ENCODE measurements at regions not wholly inside any gene's neighbourhood (a gene's known extent, or its start where the extent isn't known, plus 50 kb on each side); places are given as distances from the start of the nearest gene placed in this dataset.
"Not testable (repeated sequence)": the region's sequence is repeated elsewhere in the genome, so short reads cannot be mapped to it uniquely, and the experiment has no call there.

DNA sequence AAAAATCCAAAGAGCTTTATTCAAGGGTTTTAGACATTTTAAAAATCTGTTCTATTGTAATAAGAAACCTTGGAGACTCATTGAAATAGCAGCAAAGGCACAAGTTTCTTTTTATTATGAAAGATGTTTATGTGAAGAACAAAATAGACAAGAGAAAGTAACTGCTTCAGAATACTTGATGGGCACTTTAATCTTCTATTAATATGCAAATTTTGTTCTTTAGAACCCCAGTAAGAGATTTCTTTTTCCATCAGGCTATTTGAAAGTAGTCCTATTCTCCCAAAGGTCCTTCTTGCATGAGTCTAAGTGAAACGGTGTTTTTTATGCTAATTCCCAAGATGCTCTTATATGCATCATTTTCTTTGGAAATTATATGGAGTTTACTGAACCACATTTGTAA is 602.0 kb downstream of the EFNA5 start:
- no peak for DNase-seq

GRCh38 chr5:107067395-107067794 is 603.3 kb downstream of the EFNA5 start:
- DNase-seq, result peak; percentile 6

- no peak for DNase-seq
These were observed 607.2 kb downstream of the EFNA5 start for GRCh38 chr5:107063511-107063910.

DNA sequence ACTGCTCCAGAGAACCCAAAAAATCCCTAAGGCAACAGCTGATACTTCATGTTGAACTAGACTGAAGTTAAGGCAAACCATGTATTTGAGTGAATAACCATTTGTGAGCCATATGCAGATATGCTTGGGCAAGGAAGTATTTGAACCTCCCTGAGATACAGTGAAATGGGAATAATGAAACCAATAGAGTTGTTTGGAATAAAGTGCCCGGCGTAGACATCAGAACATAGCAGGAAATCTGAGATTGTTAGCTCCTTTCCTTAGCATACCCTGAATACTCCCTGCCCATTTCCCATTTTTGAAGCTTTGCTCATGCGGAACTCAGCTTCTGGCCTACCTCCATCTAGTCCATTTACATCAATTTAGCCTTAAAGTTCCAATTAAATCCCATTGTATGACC is 611.9 kb downstream of the EFNA5 start:
- DNase-seq, result no peak

GRCh38 chr5:107058235-107058634 is 612.5 kb downstream of the EFNA5 start:
- no peak for DNase-seq

DNA sequence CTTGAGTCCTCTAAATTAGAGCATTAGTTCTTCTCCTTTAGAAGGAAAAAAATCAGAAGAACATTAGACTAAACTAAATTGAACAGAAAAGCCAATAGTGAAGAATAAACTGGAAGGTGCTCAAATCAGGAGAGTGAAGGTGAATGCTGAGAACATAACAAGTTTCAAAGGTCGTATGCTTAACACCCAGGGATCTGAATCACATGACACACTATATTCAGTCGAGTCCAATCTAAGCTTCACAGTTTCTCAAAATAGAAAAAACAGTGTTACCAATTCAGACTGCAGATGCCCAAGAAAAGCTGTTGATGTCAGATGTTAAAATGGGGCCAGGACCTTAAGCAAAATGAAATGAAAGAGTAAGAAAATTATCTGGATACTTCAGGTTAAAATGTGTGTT is 614.5 kb downstream of the EFNA5 start:
- no peak for DNase-seq

- no peak for DNase-seq
These were observed 623.7 kb downstream of the EFNA5 start for GRCh38 chr5:107047048-107047447.

DNA sequence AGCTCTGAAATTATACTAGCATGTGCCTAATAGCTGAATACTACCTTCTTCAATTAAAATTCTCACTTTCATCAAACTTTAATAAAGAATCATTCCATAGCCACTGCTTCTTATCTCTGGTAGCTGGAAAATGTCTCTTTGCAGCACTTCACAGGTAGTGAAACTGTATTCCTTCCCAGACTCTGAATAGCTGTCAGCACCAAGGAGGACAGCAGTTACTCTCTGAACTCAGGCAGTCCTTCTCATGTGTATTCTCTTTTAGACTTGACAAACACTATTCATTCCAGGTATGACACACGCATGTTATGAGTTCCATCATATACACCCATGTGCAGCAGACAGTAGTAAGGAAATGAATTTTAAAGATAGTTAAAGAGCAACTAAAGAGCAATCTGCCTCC is 627.1 kb downstream of the EFNA5 start:
- DNase-seq, result no peak

DNA sequence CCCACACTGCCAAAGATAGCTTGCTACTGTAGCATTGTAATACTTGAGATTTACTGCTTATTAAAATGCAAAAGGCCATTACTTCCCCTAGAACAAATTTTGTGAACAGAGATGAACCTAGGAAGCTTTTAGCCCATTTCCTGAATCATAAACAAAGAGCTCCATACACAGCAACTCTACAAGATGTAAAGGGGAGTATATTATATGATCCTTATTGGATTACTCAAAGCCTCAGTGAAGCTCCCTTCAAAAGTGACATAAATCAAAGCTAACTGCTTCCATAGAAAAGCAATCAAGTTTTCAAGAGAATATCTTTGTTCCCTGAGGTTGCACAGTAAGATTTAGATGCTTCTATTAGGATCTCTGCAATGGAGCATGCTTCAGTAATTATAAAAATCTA is 629.8 kb downstream of the EFNA5 start:
- no peak for DNase-seq

GRCh38 chr5:107032629-107033028 is 638.1 kb downstream of the EFNA5 start:
- DNase-seq, result no peak

DNA sequence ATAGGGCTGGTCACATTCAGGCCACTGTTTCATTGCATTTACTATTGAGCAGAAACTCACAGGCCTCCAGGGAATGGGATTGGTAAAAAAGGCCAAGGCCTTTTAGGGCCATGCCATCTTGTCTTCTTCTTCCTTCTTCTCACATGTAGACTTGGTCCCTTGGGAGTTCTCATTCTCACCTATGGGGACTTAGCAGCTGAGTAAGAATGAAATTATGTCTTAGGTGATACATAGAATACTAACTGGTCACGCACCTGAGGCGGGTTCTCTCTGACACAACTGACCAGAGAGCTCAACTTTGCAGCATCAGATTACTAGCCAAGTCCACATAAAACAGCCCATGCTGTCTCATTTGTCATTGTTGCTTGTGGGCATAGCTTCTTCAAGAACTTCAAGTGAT is 641.8 kb downstream of the EFNA5 start:
- no peak for DNase-seq

- no peak for DNase-seq
These were observed 644.8 kb downstream of the EFNA5 start for GRCh38 chr5:107025712-107026497.

GRCh38 chr5:107023732-107024131 is 647.0 kb downstream of the EFNA5 start:
- no peak for DNase-seq

GRCh38 chr5:107021575-107021974 is 649.2 kb downstream of the EFNA5 start:
- no peak for DNase-seq

DNA sequence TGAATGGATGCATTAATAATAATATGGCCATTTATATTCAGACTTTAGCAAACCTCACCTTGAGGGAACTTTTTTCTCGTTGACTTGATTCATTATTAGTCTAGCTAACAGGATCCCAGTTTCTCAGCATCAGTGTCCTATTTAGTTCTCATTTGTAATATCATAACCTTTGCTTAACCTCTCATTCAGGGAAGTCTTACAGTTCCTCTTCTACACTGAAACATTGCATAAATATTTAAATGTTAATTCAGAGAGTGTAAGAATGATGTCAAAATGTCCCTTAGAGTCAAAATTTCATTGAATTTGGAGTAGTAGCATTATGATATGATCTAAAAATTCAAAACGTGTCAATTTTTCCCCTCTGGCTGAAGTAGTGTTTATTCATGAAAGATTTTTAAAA is 650.1 kb downstream of the EFNA5 start:
- DNase-seq, result no peak

- no peak for DNase-seq
These were observed 653.1 kb downstream of the EFNA5 start for GRCh38 chr5:107017616-107018015.

DNA sequence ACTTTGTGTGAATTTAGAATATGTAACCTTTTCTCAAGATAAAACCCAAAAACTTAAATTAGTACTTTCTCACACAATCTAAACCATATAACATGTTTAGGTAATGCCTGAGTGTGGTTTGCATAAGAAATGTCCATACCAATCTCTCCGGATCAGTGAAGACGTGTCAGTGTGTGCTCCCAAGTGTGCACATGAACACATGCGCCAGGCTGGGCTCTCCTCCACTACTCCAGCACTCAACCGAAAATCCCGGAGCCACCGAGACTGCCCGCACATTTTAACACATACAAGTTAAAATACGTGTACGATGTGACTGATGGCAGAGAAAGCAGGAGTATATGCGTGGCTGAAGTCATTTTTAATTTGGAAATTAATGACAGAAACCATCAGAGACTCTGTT is 658.4 kb downstream of the EFNA5 start:
- no peak for DNase-seq

DNA sequence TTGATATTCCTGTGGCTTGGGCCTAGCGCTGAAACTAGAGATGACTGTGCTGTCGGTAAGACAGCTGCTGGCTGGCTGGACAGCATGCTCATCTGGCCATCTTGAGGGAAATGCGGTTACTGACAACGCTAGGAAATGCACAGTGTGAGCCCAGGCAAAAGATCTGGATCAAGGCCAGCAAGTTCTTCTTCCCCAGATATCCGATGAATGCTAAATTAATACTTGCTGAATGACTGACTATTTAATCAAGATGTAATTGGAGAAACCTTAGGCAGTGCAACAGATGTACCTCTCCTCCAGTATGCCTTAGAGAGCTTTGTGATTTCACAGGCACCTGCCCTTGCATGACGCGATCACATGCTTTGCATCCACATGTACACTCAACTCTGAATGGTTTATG is 659.1 kb downstream of the EFNA5 start:
- DNase-seq, result no peak

GRCh38 chr5:107010060-107010459 is 660.7 kb downstream of the EFNA5 start:
- no peak for DNase-seq

DNA sequence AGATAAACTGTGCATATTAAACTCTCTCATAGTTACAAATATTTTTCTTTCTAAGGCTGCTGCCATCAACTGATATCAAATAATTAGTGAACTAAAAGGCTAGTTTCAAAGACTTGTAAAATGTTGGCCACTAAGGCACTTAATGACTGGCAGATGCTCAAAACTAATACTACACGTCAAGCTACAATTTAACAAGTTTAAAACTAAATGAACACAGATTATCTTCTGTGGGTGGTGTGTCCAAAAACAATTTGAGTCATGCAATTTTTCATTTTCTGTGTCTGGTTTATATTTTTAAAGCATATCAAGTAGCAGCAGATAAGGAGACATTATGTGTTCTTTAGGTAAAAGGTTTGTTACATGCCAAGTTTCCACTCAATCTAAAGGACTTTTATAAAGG is 665.1 kb downstream of the EFNA5 start:
- DNase-seq, result no peak

- no peak for DNase-seq
These were observed 665.6 kb downstream of the EFNA5 start for GRCh38 chr5:107005161-107005560.

DNA sequence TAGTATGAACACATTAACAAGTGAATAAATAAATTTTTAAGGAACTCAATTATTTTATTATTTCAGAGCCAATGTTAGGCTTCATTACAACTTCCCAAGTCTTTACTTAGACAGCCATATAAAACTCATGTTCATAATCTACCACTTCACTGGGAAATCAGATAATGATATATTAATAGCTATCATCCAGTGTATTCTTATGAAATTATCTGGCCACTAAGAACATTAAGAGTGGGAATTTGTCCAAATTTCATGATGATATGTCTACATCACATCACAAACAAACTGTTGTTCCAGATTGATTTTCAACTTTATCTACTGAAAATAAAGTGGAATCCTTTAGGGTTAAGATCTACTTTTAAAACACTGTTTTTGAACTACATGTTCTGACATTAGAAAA is 668.6 kb downstream of the EFNA5 start:
- DNase-seq, result no peak

- not testable (repeated sequence) for DNase-seq
These were observed 671.2 kb downstream of the EFNA5 start for GRCh38 chr5:106999506-106999905.

DNA sequence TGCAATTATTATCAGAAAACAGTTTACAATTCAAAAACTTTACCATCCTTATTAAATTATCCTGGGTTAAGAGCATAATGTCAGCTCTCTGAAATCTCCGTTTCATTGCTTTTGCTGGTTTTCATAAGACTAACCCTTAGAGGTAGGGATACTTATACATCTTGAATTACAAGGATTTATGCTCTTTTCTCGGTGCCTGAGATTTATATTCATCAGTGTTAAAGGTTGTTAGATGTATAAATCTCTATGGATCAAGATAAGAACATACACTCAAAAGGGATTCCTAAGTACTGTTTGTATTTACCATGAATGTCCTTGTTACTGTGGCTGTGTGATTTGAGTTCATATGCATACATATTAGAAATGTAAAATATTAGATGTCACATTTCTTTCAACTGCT is 684.7 kb downstream of the EFNA5 start:
- DNase-seq, result no peak

GRCh38 chr5:106985174-106985573 is 685.6 kb downstream of the EFNA5 start:
- no peak for DNase-seq

All from right kidney (tissue), 1 donor.